Stomach (tissue), 4 donors: ENCODE measurements at regions not wholly inside any gene's neighbourhood (a gene's known extent, or its start where the extent isn't known, plus 50 kb on each side); places are given as distances from the start of the nearest gene placed in this dataset.

Experiments used
- POLR2A ChIP-seq, 4 donors: fragments of 450-650 bp; IDR thresholded peaks; one replicate each; pipeline ENCODE4 v1.6.1; 2016; ENCODE audit warnings: antibody characterized with exemption in 4 of 4, control low read depth in 2 of 4, mild to moderate bottlenecking in 1 of 4, moderate library complexity in 1 of 4
- TF ChIP-seq, protein P1 (sequence below), 7 experiments: fragments of 450-650 bp in 4 of 7; fragments of 200-600 bp in 3 of 7; sonication (generic) in 3 of 7; IDR thresholded peaks; one replicate each; pipeline ENCODE4 v1.5.1; 2016 to 2019; ENCODE audit warnings: antibody characterized with exemption in 7 of 7, control low read depth in 2 of 7, mild to moderate bottlenecking in 1 of 7

DNA sequence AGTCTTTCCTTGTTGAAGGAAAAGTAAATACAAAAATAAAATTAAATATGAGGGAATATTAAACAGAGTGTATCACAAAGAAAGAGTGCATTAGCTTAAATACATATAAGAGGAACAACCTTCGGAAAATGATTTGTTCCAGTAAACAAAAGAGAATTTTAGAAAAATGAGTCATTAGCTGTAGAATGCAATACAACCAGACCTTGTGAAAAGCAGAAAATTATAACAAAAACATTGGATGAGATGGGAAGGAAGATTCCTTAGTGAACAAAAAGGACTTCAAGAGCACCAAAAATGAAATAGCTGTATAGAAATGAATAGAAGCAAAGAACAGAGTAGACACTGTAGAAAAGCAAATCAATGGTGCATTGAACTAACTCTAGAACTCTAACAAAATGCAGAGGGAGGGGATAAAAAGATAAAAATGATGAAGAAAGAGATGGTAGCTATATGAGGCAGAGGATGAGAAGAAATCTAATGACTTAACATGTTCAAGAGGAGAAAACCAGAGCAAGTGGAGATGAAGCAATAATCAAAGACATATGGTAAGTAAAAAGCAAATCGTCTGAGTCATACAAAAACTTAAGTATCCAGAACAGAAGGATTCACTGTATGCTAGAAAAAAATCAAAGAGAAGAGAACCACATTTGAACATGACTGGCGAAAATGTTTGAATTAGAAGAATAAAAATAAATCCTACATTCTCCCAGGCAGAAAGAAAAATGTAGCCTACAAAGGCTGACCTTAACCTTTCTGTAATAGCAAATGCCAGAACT lies 190.5 kb downstream of the TMEM26 start:
- no peak for TF ChIP-seq POLR2A (IDR thresholded peaks at IDR 0.05)
- TF ChIP-seq, protein P1, sequence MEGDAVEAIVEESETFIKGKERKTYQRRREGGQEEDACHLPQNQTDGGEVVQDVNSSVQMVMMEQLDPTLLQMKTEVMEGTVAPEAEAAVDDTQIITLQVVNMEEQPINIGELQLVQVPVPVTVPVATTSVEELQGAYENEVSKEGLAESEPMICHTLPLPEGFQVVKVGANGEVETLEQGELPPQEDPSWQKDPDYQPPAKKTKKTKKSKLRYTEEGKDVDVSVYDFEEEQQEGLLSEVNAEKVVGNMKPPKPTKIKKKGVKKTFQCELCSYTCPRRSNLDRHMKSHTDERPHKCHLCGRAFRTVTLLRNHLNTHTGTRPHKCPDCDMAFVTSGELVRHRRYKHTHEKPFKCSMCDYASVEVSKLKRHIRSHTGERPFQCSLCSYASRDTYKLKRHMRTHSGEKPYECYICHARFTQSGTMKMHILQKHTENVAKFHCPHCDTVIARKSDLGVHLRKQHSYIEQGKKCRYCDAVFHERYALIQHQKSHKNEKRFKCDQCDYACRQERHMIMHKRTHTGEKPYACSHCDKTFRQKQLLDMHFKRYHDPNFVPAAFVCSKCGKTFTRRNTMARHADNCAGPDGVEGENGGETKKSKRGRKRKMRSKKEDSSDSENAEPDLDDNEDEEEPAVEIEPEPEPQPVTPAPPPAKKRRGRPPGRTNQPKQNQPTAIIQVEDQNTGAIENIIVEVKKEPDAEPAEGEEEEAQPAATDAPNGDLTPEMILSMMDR (IDR thresholded peaks at IDR 0.05): no peak
